ENCODE measurements at regions not wholly inside any gene's neighbourhood (a gene's known extent, or its start where the extent isn't known, plus 50 kb on each side); places are given as distances from the start of the nearest gene placed in this dataset.

GRCh38 chr9:129437626-129438323 lies 183.1 kb downstream of the C9orf50 start:
- H3K27me3 ChIP-seq (ENCODE audit: control insufficient read depth in 1 of 2, insufficient read depth in 2 of 2, low read length in 2 of 2): no peaks in the 10 kb centered on the region
- peak overlapping the region; percentile 71 for H3K27ac ChIP-seq (ENCODE audit: low read length)
- H3K4me3 ChIP-seq (ENCODE audit: low read length in 2 of 2): peak overlapping the region; percentile 76 to 79
- H3K9me3 ChIP-seq (ENCODE audit: control insufficient read depth in 2 of 2, low read length in 2 of 2): no peaks in the 10 kb centered on the region
- H3K4me1 ChIP-seq (ENCODE audit: control insufficient read depth, insufficient read depth, low read length): peaks cover 21% of the 10 kb centered on the region
- H3K36me3 ChIP-seq (ENCODE audit: control insufficient read depth in 2 of 2, insufficient read depth in 2 of 2, low read length in 2 of 2): no peaks in the 10 kb centered on the region
- H3K9ac ChIP-seq (ENCODE audit: low read length in 2 of 2): peak overlapping the region; percentile 74 to 84

- peaks cover 27% of the 10 kb centered on the region for H3K4me1 ChIP-seq (ENCODE audit: control insufficient read depth, insufficient read depth, low read length)
Measured at GRCh38 chr9:129436751-129437625, 183.9 kb downstream of the C9orf50 start.

GRCh38 chr9:129435988-129436717 lies 184.7 kb downstream of the C9orf50 start:
- Histone ChIP-seq H3K36me3 (ENCODE audit: control insufficient read depth in 2 of 2, insufficient read depth in 2 of 2, low read length in 2 of 2) (no peaks in the 10 kb centered on the region), H3K4me1 (ENCODE audit: control insufficient read depth, insufficient read depth, low read length) (peaks cover 30% of the 10 kb centered on the region), H3K9ac (ENCODE audit: low read length in 2 of 2) (no peak overlapping the region), H3K9me3 (ENCODE audit: control insufficient read depth in 2 of 2, low read length in 2 of 2) (no peaks in the 10 kb centered on the region), H3K4me3 (ENCODE audit: low read length in 2 of 2) (peak overlapping the region in 1 of 2 donors; percentile 79), H3K27me3 (ENCODE audit: control insufficient read depth in 1 of 2, insufficient read depth in 2 of 2, low read length in 2 of 2) (no peaks in the 10 kb centered on the region), H3K27ac (ENCODE audit: low read length) (peak overlapping the region; percentile 71)

More at GRCh38 chr9:129436751-129437625, 183.9 kb downstream of the C9orf50 start:
- Histone ChIP-seq H3K4me3 (ENCODE audit: low read length in 2 of 2) (peak overlapping the region; percentile 76 to 79), H3K9ac (ENCODE audit: low read length in 2 of 2) (peak overlapping the region; percentile 74 to 84), H3K9me3 (ENCODE audit: control insufficient read depth in 2 of 2, low read length in 2 of 2) (no peaks in the 10 kb centered on the region), H3K27ac (ENCODE audit: low read length) (peak overlapping the region; percentile 71), H3K36me3 (ENCODE audit: control insufficient read depth in 2 of 2, insufficient read depth in 2 of 2, low read length in 2 of 2) (no peaks in the 10 kb centered on the region), H3K27me3 (ENCODE audit: control insufficient read depth in 1 of 2, insufficient read depth in 2 of 2, low read length in 2 of 2) (no peaks in the 10 kb centered on the region)

- Histone ChIP-seq H3K9ac (ENCODE audit: low read length in 2 of 2) (no peak overlapping the region), H3K9me3 (ENCODE audit: control insufficient read depth in 2 of 2, low read length in 2 of 2) (no peaks in the 10 kb centered on the region), H3K4me3 (ENCODE audit: low read length in 2 of 2) (no peak overlapping the region), H3K36me3 (ENCODE audit: control insufficient read depth in 2 of 2, insufficient read depth in 2 of 2, low read length in 2 of 2) (no peaks in the 10 kb centered on the region), H3K27ac (ENCODE audit: low read length) (no peak overlapping the region), H3K27me3 (ENCODE audit: control insufficient read depth in 1 of 2, insufficient read depth in 2 of 2, low read length in 2 of 2) (no peaks in the 10 kb centered on the region), H3K4me1 (ENCODE audit: control insufficient read depth, insufficient read depth, low read length) (peaks cover 34% of the 10 kb centered on the region)
Measured at GRCh38 chr9:129435291-129435690, 185.6 kb downstream of the C9orf50 start.

- H3K27me3 ChIP-seq (ENCODE audit: control insufficient read depth in 1 of 2, insufficient read depth in 2 of 2, low read length in 2 of 2): no peaks in the 10 kb centered on the region
- H3K4me3 ChIP-seq (ENCODE audit: low read length in 2 of 2): no peak overlapping the region
- H3K27ac ChIP-seq (ENCODE audit: low read length): no peak overlapping the region
- no peaks in the 10 kb centered on the region for H3K36me3 ChIP-seq (ENCODE audit: control insufficient read depth in 2 of 2, insufficient read depth in 2 of 2, low read length in 2 of 2)
- no peak overlapping the region for H3K9ac ChIP-seq (ENCODE audit: low read length in 2 of 2)
- H3K9me3 ChIP-seq (ENCODE audit: control insufficient read depth in 2 of 2, low read length in 2 of 2): no peaks in the 10 kb centered on the region
- peaks cover 43% of the 10 kb centered on the region for H3K4me1 ChIP-seq (ENCODE audit: control insufficient read depth, insufficient read depth, low read length)
Measured at GRCh38 chr9:129434187-129434586, 186.7 kb downstream of the C9orf50 start.

- Histone ChIP-seq H3K27ac (ENCODE audit: low read length) (no peak overlapping the region), H3K4me3 (ENCODE audit: low read length in 2 of 2) (no peak overlapping the region), H3K36me3 (ENCODE audit: control insufficient read depth in 2 of 2, insufficient read depth in 2 of 2, low read length in 2 of 2) (no peaks in the 10 kb centered on the region), H3K9me3 (ENCODE audit: control insufficient read depth in 2 of 2, low read length in 2 of 2) (no peaks in the 10 kb centered on the region), H3K4me1 (ENCODE audit: control insufficient read depth, insufficient read depth, low read length) (peaks cover 39% of the 10 kb centered on the region), H3K27me3 (ENCODE audit: control insufficient read depth in 1 of 2, insufficient read depth in 2 of 2, low read length in 2 of 2) (no peaks in the 10 kb centered on the region), H3K9ac (ENCODE audit: low read length in 2 of 2) (peak overlapping the region in 1 of 2 donors; percentile 29)
Measured at GRCh38 chr9:129432297-129433154, 188.4 kb downstream of the C9orf50 start.

GRCh38 chr9:129430940-129431643 lies 189.8 kb downstream of the C9orf50 start:
- Histone ChIP-seq H3K36me3 (ENCODE audit: control insufficient read depth in 2 of 2, insufficient read depth in 2 of 2, low read length in 2 of 2) (no peaks in the 10 kb centered on the region), H3K9me3 (ENCODE audit: control insufficient read depth in 2 of 2, low read length in 2 of 2) (no peaks in the 10 kb centered on the region), H3K4me3 (ENCODE audit: low read length in 2 of 2) (no peak overlapping the region), H3K27me3 (ENCODE audit: control insufficient read depth in 1 of 2, insufficient read depth in 2 of 2, low read length in 2 of 2) (no peaks in the 10 kb centered on the region), H3K9ac (ENCODE audit: low read length in 2 of 2) (no peak overlapping the region), H3K27ac (ENCODE audit: low read length) (no peak overlapping the region), H3K4me1 (ENCODE audit: control insufficient read depth, insufficient read depth, low read length) (peaks cover 28% of the 10 kb centered on the region)

GRCh38 chr9:129428864-129429577 lies 191.9 kb downstream of the C9orf50 start:
- Histone ChIP-seq H3K27ac (ENCODE audit: low read length) (no peak overlapping the region), H3K36me3 (ENCODE audit: control insufficient read depth in 2 of 2, insufficient read depth in 2 of 2, low read length in 2 of 2) (no peaks in the 10 kb centered on the region), H3K27me3 (ENCODE audit: control insufficient read depth in 1 of 2, insufficient read depth in 2 of 2, low read length in 2 of 2) (no peaks in the 10 kb centered on the region), H3K9me3 (ENCODE audit: control insufficient read depth in 2 of 2, low read length in 2 of 2) (no peaks in the 10 kb centered on the region), H3K4me1 (ENCODE audit: control insufficient read depth, insufficient read depth, low read length) (peaks cover 27% of the 10 kb centered on the region), H3K4me3 (ENCODE audit: low read length in 2 of 2) (no peak overlapping the region), H3K9ac (ENCODE audit: low read length in 2 of 2) (no peak overlapping the region)

GRCh38 chr9:129427149-129427548 lies 193.8 kb downstream of the C9orf50 start:
- no peak overlapping the region for H3K27ac ChIP-seq (ENCODE audit: low read length)
- no peak overlapping the region for H3K4me3 ChIP-seq (ENCODE audit: low read length in 2 of 2)
- H3K27me3 ChIP-seq (ENCODE audit: control insufficient read depth in 1 of 2, insufficient read depth in 2 of 2, low read length in 2 of 2): no peaks in the 10 kb centered on the region
- H3K36me3 ChIP-seq (ENCODE audit: control insufficient read depth in 2 of 2, insufficient read depth in 2 of 2, low read length in 2 of 2): no peaks in the 10 kb centered on the region
- no peaks in the 10 kb centered on the region for H3K9me3 ChIP-seq (ENCODE audit: control insufficient read depth in 2 of 2, low read length in 2 of 2)
- peaks cover 28% of the 10 kb centered on the region for H3K4me1 ChIP-seq (ENCODE audit: control insufficient read depth, insufficient read depth, low read length)
- H3K9ac ChIP-seq (ENCODE audit: low read length in 2 of 2): no peak overlapping the region

All from stomach smooth muscle (tissue), 2 donors.